Activated T-helper 1 cell treated with anti-CD3 and anti-CD28 coated beads, Interleukin-12 subunit alpha, Interleukin-12 subunit beta, Interleukin-2, Interleukin-4 antibody, amounts not matched to agents 30 ng/mL and 10 ng/mL and 1 ng/mL, durations not matched to agents 14 hours and 24 hours and 36 hours (primary cell): ENCODE measurements at regions not wholly inside any gene's neighbourhood (a gene's known extent, or its start where the extent isn't known, plus 50 kb on each side); places are given as distances from the start of the nearest gene placed in this dataset.

Experiments used
- DNase-seq: peaks from one replicate; pipeline ENCODE4 v3.0.0; 2021; ENCODE audit warnings: low spot score
- H3K27ac Mint-ChIP-seq: one replicate; pipeline ENCODE4 v1.8.0; 2021; ENCODE audit warnings: mild to moderate bottlenecking, mixed read lengths
- H3K27me3 Mint-ChIP-seq: one replicate; pipeline ENCODE4 v1.8.0; 2022; ENCODE audit warnings: mild to moderate bottlenecking, moderate library complexity, mixed read lengths; ENCODE audit not compliant: insufficient read depth
- H3K36me3 Mint-ChIP-seq: one replicate; pipeline ENCODE4 v1.8.0; 2021; ENCODE audit warnings: low read depth, mixed read lengths
- H3K4me1 Mint-ChIP-seq: one replicate; pipeline ENCODE4 v1.8.0; 2021; ENCODE audit warnings: low read depth, mixed read lengths
- H3K4me3 Mint-ChIP-seq: one replicate; pipeline ENCODE4 v1.8.0; 2021; ENCODE audit warnings: mild to moderate bottlenecking, moderate library complexity, mixed read lengths
- H3K9me3 Mint-ChIP-seq: one replicate; pipeline ENCODE4 v1.8.0; 2021; ENCODE audit warnings: mixed read lengths
- intact Hi-C: fragments of 100-400 bp; cut with micrococcal nuclease; formaldehyde crosslinking; loops from one replicate; pipeline ENCODE4 v1.15.1; 2024

GRCh38 chr6:120576061-120576460 is 758.2 kb downstream of the TBC1D32 start:
- Mint-ChIP-seq H3K9me3 (no peaks in the 10 kb centered on the region), H3K27ac (no peak overlapping the region), H3K4me1 (no peaks in the 10 kb centered on the region), H3K36me3 (no peaks in the 10 kb centered on the region), H3K27me3 (no peaks in the 10 kb centered on the region), H3K4me3 (no peak overlapping the region)
- intact Hi-C loops: no loop called here
- no peak for DNase-seq

- Mint-ChIP-seq H3K27me3 (no peaks in the 10 kb centered on the region), H3K4me3 (no peak overlapping the region), H3K27ac (no peak overlapping the region), H3K4me1 (no peaks in the 10 kb centered on the region), H3K9me3 (no peaks in the 10 kb centered on the region), H3K36me3 (no peaks in the 10 kb centered on the region)
- intact Hi-C loops: no loop called here
- no peak for DNase-seq
These were observed 764.6 kb downstream of the TBC1D32 start for GRCh38 chr6:120569714-120570113.

- H3K27ac Mint-ChIP-seq: no peak overlapping the region
- H3K4me1 Mint-ChIP-seq: no peaks in the 10 kb centered on the region
- intact Hi-C loops: no loop called here
- H3K9me3 Mint-ChIP-seq: no peaks in the 10 kb centered on the region
- H3K27me3 Mint-ChIP-seq: no peaks in the 10 kb centered on the region
- DNase-seq: no peak
- H3K36me3 Mint-ChIP-seq: no peaks in the 10 kb centered on the region
- no peak overlapping the region for H3K4me3 Mint-ChIP-seq
These were observed 769.5 kb downstream of the TBC1D32 start for GRCh38 chr6:120564779-120565178.

- Mint-ChIP-seq H3K27me3 (no peaks in the 10 kb centered on the region), H3K9me3 (no peaks in the 10 kb centered on the region), H3K4me3 (no peak overlapping the region), H3K36me3 (no peaks in the 10 kb centered on the region), H3K4me1 (no peaks in the 10 kb centered on the region), H3K27ac (no peak overlapping the region)
- intact Hi-C loops: no loop called here
- no peak for DNase-seq
These were observed 776.0 kb downstream of the TBC1D32 start for GRCh38 chr6:120558294-120558693.

- no peak for DNase-seq
- Mint-ChIP-seq H3K36me3 (no peaks in the 10 kb centered on the region), H3K27me3 (no peaks in the 10 kb centered on the region), H3K9me3 (no peaks in the 10 kb centered on the region), H3K27ac (no peak overlapping the region), H3K4me3 (no peak overlapping the region), H3K4me1 (no peaks in the 10 kb centered on the region)
- intact Hi-C loops: no loop called here
These were observed 776.7 kb downstream of the TBC1D32 start for GRCh38 chr6:120557554-120557953.

GRCh38 chr6:120556491-120556890 is 777.8 kb downstream of the TBC1D32 start:
- no peak overlapping the region for H3K27ac Mint-ChIP-seq
- H3K27me3 Mint-ChIP-seq: no peaks in the 10 kb centered on the region
- H3K36me3 Mint-ChIP-seq: no peaks in the 10 kb centered on the region
- intact Hi-C loops: no loop called here
- H3K4me1 Mint-ChIP-seq: no peaks in the 10 kb centered on the region
- no peak overlapping the region for H3K4me3 Mint-ChIP-seq
- no peaks in the 10 kb centered on the region for H3K9me3 Mint-ChIP-seq
- DNase-seq: no peak

GRCh38 chr6:120553353-120553752 is 780.9 kb downstream of the TBC1D32 start:
- Mint-ChIP-seq H3K9me3 (no peaks in the 10 kb centered on the region), H3K4me3 (no peak overlapping the region), H3K27ac (no peak overlapping the region), H3K27me3 (no peaks in the 10 kb centered on the region), H3K36me3 (no peaks in the 10 kb centered on the region), H3K4me1 (no peaks in the 10 kb centered on the region)
- intact Hi-C loops: no loop called here
- DNase-seq: no peak

GRCh38 chr6:120545353-120545752 is 788.9 kb downstream of the TBC1D32 start:
- Mint-ChIP-seq H3K9me3 (no peaks in the 10 kb centered on the region), H3K27ac (no peak overlapping the region), H3K27me3 (no peaks in the 10 kb centered on the region), H3K4me3 (no peak overlapping the region), H3K36me3 (no peaks in the 10 kb centered on the region), H3K4me1 (no peaks in the 10 kb centered on the region)
- no peak for DNase-seq
- intact Hi-C loops: no loop called here

- Mint-ChIP-seq H3K36me3 (no peaks in the 10 kb centered on the region), H3K4me3 (no peak overlapping the region), H3K27ac (no peak overlapping the region), H3K27me3 (no peaks in the 10 kb centered on the region), H3K9me3 (peaks cover 8% of the 10 kb centered on the region), H3K4me1 (no peaks in the 10 kb centered on the region)
- intact Hi-C loops: no loop called here
- DNase-seq: no peak
These were observed 799.3 kb downstream of the TBC1D32 start for GRCh38 chr6:120534954-120535353.

- no peak overlapping the region for H3K4me3 Mint-ChIP-seq
- no peaks in the 10 kb centered on the region for H3K27me3 Mint-ChIP-seq
- no peaks in the 10 kb centered on the region for H3K36me3 Mint-ChIP-seq
- H3K9me3 Mint-ChIP-seq: no peaks in the 10 kb centered on the region
- intact Hi-C loops: no loop called here
- H3K4me1 Mint-ChIP-seq: no peaks in the 10 kb centered on the region
- H3K27ac Mint-ChIP-seq: no peak overlapping the region
- DNase-seq: no peak
These were observed 807.7 kb downstream of the TBC1D32 start for GRCh38 chr6:120526576-120526975.

- Mint-ChIP-seq H3K36me3 (no peaks in the 10 kb centered on the region), H3K27me3 (no peaks in the 10 kb centered on the region), H3K4me1 (no peaks in the 10 kb centered on the region), H3K27ac (no peak overlapping the region), H3K9me3 (no peaks in the 10 kb centered on the region), H3K4me3 (no peak overlapping the region)
- DNase-seq: no peak
- intact Hi-C loops: no loop called here
These were observed 819.7 kb downstream of the TBC1D32 start for GRCh38 chr6:120514544-120514943.

- Mint-ChIP-seq H3K4me1 (no peaks in the 10 kb centered on the region), H3K4me3 (no peak overlapping the region), H3K27ac (no peak overlapping the region), H3K36me3 (no peaks in the 10 kb centered on the region), H3K27me3 (no peaks in the 10 kb centered on the region), H3K9me3 (no peaks in the 10 kb centered on the region)
- no peak for DNase-seq
- intact Hi-C loops: no loop called here
These were observed 822.6 kb downstream of the TBC1D32 start for GRCh38 chr6:120511712-120512111.

GRCh38 chr6:120498711-120499110 is 835.6 kb downstream of the TBC1D32 start:
- intact Hi-C loops: no loop called here
- peaks cover 4% of the 10 kb centered on the region for H3K9me3 Mint-ChIP-seq

GRCh38 chr6:120496661-120497060 is 837.6 kb downstream of the TBC1D32 start:
- peaks cover 4% of the 10 kb centered on the region for H3K9me3 Mint-ChIP-seq
- H3K27ac Mint-ChIP-seq: no peak overlapping the region
- DNase-seq: no peak
- intact Hi-C loops: no loop called here
- H3K4me3 Mint-ChIP-seq: no peak overlapping the region
- H3K4me1 Mint-ChIP-seq: no peaks in the 10 kb centered on the region
- H3K27me3 Mint-ChIP-seq: no peaks in the 10 kb centered on the region
- no peaks in the 10 kb centered on the region for H3K36me3 Mint-ChIP-seq

More at GRCh38 chr6:120498711-120499110, 835.6 kb downstream of the TBC1D32 start:
- no peaks in the 10 kb centered on the region for H3K27me3 Mint-ChIP-seq
- H3K4me1 Mint-ChIP-seq: no peaks in the 10 kb centered on the region
- no peak for DNase-seq
- no peak overlapping the region for H3K27ac Mint-ChIP-seq
- H3K4me3 Mint-ChIP-seq: no peak overlapping the region
- no peaks in the 10 kb centered on the region for H3K36me3 Mint-ChIP-seq
